HepG2 (cell line): ENCODE measurements at regions not wholly inside any gene's neighbourhood (a gene's known extent, or its start where the extent isn't known, plus 50 kb on each side); places are given as distances from the start of the nearest gene placed in this dataset.
A peak's percentile ranks its signal among the peaks of the same experiment; 100 is the strongest.

Source experiments
- BORCS8-MEF2B ChIP-seq: sonication (generic); formaldehyde crosslinking; IDR thresholded peaks from 2 replicates; pipeline ENCODE4 v1.8.0; 2022; ENCODE audit warnings: mild to moderate bottlenecking, missing genetic modification reagents
- CAMTA2 ChIP-seq: sonication (generic); formaldehyde crosslinking; IDR thresholded peaks from 2 replicates; pipeline ENCODE4 v1.4.0; 2020; ENCODE audit warnings: mild to moderate bottlenecking, missing genetic modification reagents, borderline replicate concordance
- CHD2 ChIP-seq: IDR thresholded peaks from 2 replicates; pipeline ENCODE4 v1.6.1; 2011; ENCODE audit warnings: low read depth, low read length, improper control_type of control experiment
- DNMT3B ChIP-seq: conservative IDR thresholded peaks from 2 replicates; pipeline ENCODE4 v1.6.1; 2016; ENCODE audit warnings: missing biosample characterization, control low read depth
- MAFF ChIP-seq: IDR thresholded peaks from 2 replicates; pipeline ENCODE4 v1.6.1; 2011; ENCODE audit warnings: low read depth, low read length, improper control_type of control experiment
- MLXIP ChIP-seq: sonication (generic); formaldehyde crosslinking; IDR thresholded peaks from 2 replicates; pipeline ENCODE4 v1.9.0; 2021; ENCODE audit warnings: missing genetic modification reagents, borderline replicate concordance
- NONO ChIP-seq, 2 experiments: fragments of 450-650 bp in 1 of 2; sonication (generic) in 1 of 2; formaldehyde crosslinking in 1 of 2; IDR thresholded peaks in 1 of 2; conservative IDR thresholded peaks in 1 of 2; 2 replicates each; pipeline versions ENCODE4 v1.6.1 to v1.8.0; 2017 to 2022; ENCODE audit warnings: mild to moderate bottlenecking in 1 of 2, missing genetic modification reagents in 1 of 2, moderate library complexity in 1 of 2
- SRY ChIP-seq: sonication (generic); formaldehyde crosslinking; IDR thresholded peaks from 2 replicates; pipeline ENCODE4 v1.8.0; 2022; ENCODE audit warnings: mild to moderate bottlenecking, missing genetic modification reagents
- ZBED4 ChIP-seq: sonication (generic); formaldehyde crosslinking; IDR thresholded peaks from 2 replicates; pipeline ENCODE4 v1.4.0; 2020; ENCODE audit warnings: missing genetic modification reagents, borderline replicate concordance
- ZBTB7B ChIP-seq: sonication (generic); formaldehyde crosslinking; IDR thresholded peaks from 2 replicates; pipeline ENCODE4 v1.4.0; 2020; ENCODE audit warnings: missing genetic modification reagents
- ZFP1 ChIP-seq: IDR thresholded peaks from 2 replicates; pipeline ENCODE4 v1.6.1; 2016
- ZFP41 ChIP-seq: sonication (generic); formaldehyde crosslinking; IDR thresholded peaks from 2 replicates; pipeline ENCODE4 v1.4.0; 2020; ENCODE audit warnings: mild to moderate bottlenecking, missing genetic modification reagents, borderline replicate concordance
- ZNF281 ChIP-seq: sonication (generic); formaldehyde crosslinking; IDR thresholded peaks from 2 replicates; pipeline ENCODE4 v1.4.0; 2020; ENCODE audit warnings: missing genetic modification reagents, borderline replicate concordance
- ZNF333 ChIP-seq: sonication (generic); formaldehyde crosslinking; IDR thresholded peaks from 2 replicates; pipeline ENCODE4 v1.4.0; 2020; ENCODE audit warnings: mild to moderate bottlenecking, missing genetic modification reagents, borderline replicate concordance
- ZNF44 ChIP-seq: sonication (generic); formaldehyde crosslinking; IDR thresholded peaks from 2 replicates; pipeline ENCODE4 v1.5.1; 2020; ENCODE audit warnings: mild to moderate bottlenecking, missing genetic modification reagents
- ZNF597 ChIP-seq: sonication (generic); formaldehyde crosslinking; IDR thresholded peaks from 2 replicates; pipeline ENCODE4 v1.5.0; 2020; ENCODE audit warnings: missing genetic modification reagents
- ZNF737 ChIP-seq: sonication (generic); formaldehyde crosslinking; IDR thresholded peaks from 2 replicates; pipeline ENCODE4 v1.5.0; 2020; ENCODE audit warnings: missing genetic modification reagents, mild to moderate bottlenecking, borderline replicate concordance
- ZNF780A ChIP-seq: sonication (generic); formaldehyde crosslinking; IDR thresholded peaks from 2 replicates; pipeline ENCODE4 v1.8.0; 2022; ENCODE audit warnings: mild to moderate bottlenecking, missing genetic modification reagents, moderate library complexity
- ZSCAN20 ChIP-seq: sonication (generic); formaldehyde crosslinking; IDR thresholded peaks from 2 replicates; pipeline ENCODE4 v1.4.0; 2020; ENCODE audit warnings: missing genetic modification reagents, mild to moderate bottlenecking, borderline replicate concordance
- ZSCAN29 ChIP-seq: sonication (generic); formaldehyde crosslinking; conservative IDR thresholded peaks from 2 replicates; pipeline ENCODE4 v1.4.0; 2020; ENCODE audit warnings: mild to moderate bottlenecking, missing genetic modification reagents
- ZSCAN30 ChIP-seq: sonication (generic); formaldehyde crosslinking; IDR thresholded peaks from 2 replicates; pipeline ENCODE4 v1.5.0; 2020; ENCODE audit warnings: mild to moderate bottlenecking, missing genetic modification reagents

GRCh38 chr20:16119909-16120308, 453.3 kb downstream of the KIF16B start (continued):
- TF ChIP-seq CAMTA2 (CRISPR knock-in tag), result no peak
- TF ChIP-seq NONO (IDR thresholded peaks at IDR 0.05), result no peak
- no peak for TF ChIP-seq NONO (CRISPR knock-in tag; conservative IDR thresholded peaks at IDR 0.05)
- TF ChIP-seq ZNF44 (CRISPR knock-in tag), result no peak
- no peak for TF ChIP-seq ZFP41 (CRISPR knock-in tag)
- no peak for TF ChIP-seq ZFP1
- no peak for TF ChIP-seq SRY (CRISPR knock-in tag)
- peak; percentile 60 for TF ChIP-seq MAFF
- no peak for TF ChIP-seq ZNF780A
- TF ChIP-seq ZSCAN30 (CRISPR knock-in tag), result no peak
- TF ChIP-seq ZSCAN20 (CRISPR knock-in tag), result no peak
- no peak for TF ChIP-seq ZNF333 (CRISPR knock-in tag)
- no peak for TF ChIP-seq ZNF597
- TF ChIP-seq ZSCAN29 (CRISPR knock-in tag), result no peak
- TF ChIP-seq CHD2, result no peak
- 0 out of 2 replicates have a peak, but pooled peaks have one; percentile 36 for TF ChIP-seq ZBTB7B
- TF ChIP-seq BORCS8-MEF2B, result no peak
- no peak for TF ChIP-seq DNMT3B
- TF ChIP-seq ZNF737, result no peak
- TF ChIP-seq ZBED4 (CRISPR knock-in tag), result 0 out of 2 replicates have a peak, but pooled peaks have one; percentile 43
- TF ChIP-seq ZNF281 (CRISPR knock-in tag), result no peak
- TF ChIP-seq MLXIP (CRISPR knock-in tag), result peak; percentile 49; the same call in 1 of the 2 replicates
